IMR-90 (cell line): ENCODE measurements at regions not wholly inside any gene's neighbourhood (a gene's known extent, or its start where the extent isn't known, plus 50 kb on each side); places are given as distances from the start of the nearest gene placed in this dataset.

ENCODE experiments used
- ATAC-seq: fragments of 200-7000 bp; cut with Tn5 transposase; 2 replicates; pipeline ENCODE4 v1.9.1; 2020; ENCODE audit warnings: low read depth, mild to moderate bottlenecking, moderate library complexity
- BruUV-seq: library from RNA; stranded (reverse); fragments of 400-500 nt; replicated peaks from 2 replicates; lab custom pipeline; 2021; lab: Mats Ljungman, UMichigan
- CTCF ChIA-PET: fragments of 300-600 bp; formaldehyde crosslinking; extraction: SDS; loops from one replicate; lab custom pipeline; 2021; ENCODE audit warnings: antibody characterized with exemption; lab: Yijun Ruan, JAX
- POLR2A ChIA-PET: fragments of 300-600 bp; sonication (Branson Sonifier 250); formaldehyde crosslinking; loops from one replicate; lab custom pipeline; 2022; ENCODE audit warnings: antibody characterized with exemption; ENCODE audit not compliant: unreplicated experiment; lab: Charles Lee
- DNase-seq: peaks from one replicate; pipeline ENCODE4 v3.0.0; 2013
- H2AFZ ChIP-seq: replicated peaks from 2 replicates; pipeline ENCODE3; 2013; ENCODE audit warnings: low read length, mild to moderate bottlenecking; ENCODE audit not compliant: poor library complexity
- H2AK5ac ChIP-seq: 2 replicates; pipeline ENCODE4 v1.6.1; 2013; ENCODE audit warnings: low read depth, low read length, inconsistent platforms
- H2AK9ac ChIP-seq: replicated peaks from 2 replicates; pipeline ENCODE3; 2013; ENCODE audit warnings: mild to moderate bottlenecking, low read depth, low read length, moderate library complexity; ENCODE audit not compliant: poor library complexity
- H2BK120ac ChIP-seq: 2 replicates; pipeline ENCODE4 v1.6.1; 2013; ENCODE audit warnings: low read depth, low read length, inconsistent platforms
- H2BK15ac ChIP-seq: 3 replicates; pipeline ENCODE4 v1.6.1; 2013; ENCODE audit warnings: low read depth, low read length, inconsistent platforms
- H2BK20ac ChIP-seq: 2 replicates; pipeline ENCODE4 v1.6.1; 2013; ENCODE audit warnings: low read depth, mild to moderate bottlenecking, inconsistent platforms, low read length, moderate library complexity
- H2BK5ac ChIP-seq: 2 replicates; pipeline ENCODE4 v1.6.1; 2013; ENCODE audit warnings: mild to moderate bottlenecking, low read depth, low read length, inconsistent platforms; ENCODE audit not compliant: poor library complexity, severe bottlenecking
- H3K14ac ChIP-seq: replicated peaks from 2 replicates; pipeline ENCODE4 v1.6.1; 2013; ENCODE audit warnings: low read depth, low read length, inconsistent platforms
- H3K18ac ChIP-seq: 2 replicates; pipeline ENCODE4 v1.6.1; 2013; ENCODE audit warnings: low read depth, low read length, control low read depth
- H3K23ac ChIP-seq: 2 replicates; pipeline ENCODE4 v1.6.1; 2013; ENCODE audit warnings: low read depth, low read length, inconsistent platforms
- H3K27ac ChIP-seq: 2 replicates; pipeline ENCODE4 v1.5.1; 2013; ENCODE audit warnings: mild to moderate bottlenecking, control low read depth, low read length; ENCODE audit not compliant: insufficient read depth
- H3K27me3 ChIP-seq: 2 replicates; pipeline ENCODE4 v1.6.1; 2013; ENCODE audit warnings: low read length; ENCODE audit not compliant: control insufficient read depth, insufficient read depth
- H3K36me3 ChIP-seq: 2 replicates; pipeline ENCODE4 v1.6.1; 2013; ENCODE audit warnings: low read length, mixed read lengths; ENCODE audit not compliant: control insufficient read depth, insufficient read depth
- H3K4ac ChIP-seq: 2 replicates; pipeline ENCODE4 v1.6.1; 2013; ENCODE audit warnings: low read depth, low read length, inconsistent platforms
- H3K4me1 ChIP-seq: 2 replicates; pipeline ENCODE4 v1.6.1; 2013; ENCODE audit warnings: low read length, mixed read lengths; ENCODE audit not compliant: control insufficient read depth, insufficient read depth
- H3K4me2 ChIP-seq: 2 replicates; pipeline ENCODE4 v1.6.1; 2013; ENCODE audit warnings: low read depth, mild to moderate bottlenecking, control low read depth, low read length, moderate library complexity
- H3K4me3 ChIP-seq: 2 replicates; pipeline ENCODE4 v1.5.1; 2013; ENCODE audit warnings: low read depth, mild to moderate bottlenecking, control low read depth, low read length, moderate library complexity; ENCODE audit not compliant: insufficient read depth
- H3K56ac ChIP-seq: 2 replicates; pipeline ENCODE4 v1.6.1; 2013; ENCODE audit warnings: low read length, inconsistent platforms; ENCODE audit not compliant: insufficient read depth; ENCODE audit errors: extremely low read depth
- H3K79me1 ChIP-seq, 2 experiments: 2 replicates each; pipeline ENCODE4 v1.6.1; 2013; ENCODE audit warnings: low read length in 2 of 2, inconsistent platforms in 1 of 2, low read depth in 1 of 2
- H3K9ac ChIP-seq: 2 replicates; pipeline ENCODE4 v1.6.1; 2013; ENCODE audit warnings: low read depth, low read length, control low read depth
- H3K9me1 ChIP-seq: 2 replicates; pipeline ENCODE4 v1.6.1; 2013; ENCODE audit warnings: low read length, inconsistent platforms; ENCODE audit not compliant: insufficient read depth
- H3K9me3 ChIP-seq: 2 replicates; pipeline ENCODE4 v1.6.1; 2013; ENCODE audit warnings: low read length; ENCODE audit not compliant: control insufficient read depth, insufficient read depth
- H4K20me1 ChIP-seq: 2 replicates; pipeline ENCODE4 v1.6.1; 2013; ENCODE audit warnings: low read length, inconsistent platforms; ENCODE audit not compliant: insufficient read depth
- H4K5ac ChIP-seq: 2 replicates; pipeline ENCODE4 v1.6.1; 2013; ENCODE audit warnings: mild to moderate bottlenecking, low read depth, low read length, control low read depth
- H4K8ac ChIP-seq, 2 experiments: 2 replicates each; pipeline ENCODE4 v1.6.1; 2013; ENCODE audit warnings: low read depth in 2 of 2, low read length in 2 of 2, control low read depth in 1 of 2, inconsistent platforms in 1 of 2
- H4K91ac ChIP-seq: 2 replicates; pipeline ENCODE4 v1.6.1; 2013; ENCODE audit warnings: low read depth, low read length, inconsistent platforms; ENCODE audit not compliant: insufficient read depth
- MAZ ChIP-seq: IDR thresholded peaks from 2 replicates; pipeline ENCODE4 v1.6.1; 2012; ENCODE audit warnings: low read depth, mild to moderate bottlenecking, low read length, improper control_type of control experiment, moderate library complexity, borderline replicate concordance
- MXI1 ChIP-seq: IDR thresholded peaks from 2 replicates; pipeline ENCODE4 v1.6.1; 2012; ENCODE audit warnings: low read depth, mild to moderate bottlenecking, low read length, moderate library complexity, borderline replicate concordance
- RCOR1 ChIP-seq: IDR thresholded peaks from 2 replicates; pipeline ENCODE4 v1.6.1; 2012; ENCODE audit warnings: mild to moderate bottlenecking, low read length, improper control_type of control experiment; ENCODE audit not compliant: insufficient replicate concordance
- WGBS, 2 experiments: methylation state at CpG; one replicate each; pipeline versions ENCODE4 v1.1.5 to v1.1.7; 2013; ENCODE audit warnings: missing lambda C conversion rate in 2 of 2; ENCODE audit not compliant: insufficient read length in 1 of 2; ENCODE audit errors: extremely low coverage in 2 of 2; 5-methylcytosine and 5-hydroxymethylcytosine counted together
- dilution Hi-C: fragments of 300-500 bp; cut with HindIII; formaldehyde crosslinking; loops from one replicate; pipeline ENCODE4 v1.14.3; 2018; ENCODE audit warnings: low sequenced_read_pairs; ENCODE audit not compliant: unreplicated experiment
- in situ Hi-C: fragments of 300-500 bp; cut with MboI; formaldehyde crosslinking; loops from 3 replicates; pipeline ENCODE4 v1.14.3; 2019; ENCODE audit warnings: low sequenced_read_pairs, inconsistent platforms, mixed read lengths
- intact Hi-C: fragments of 100-400 bp; cut with micrococcal nuclease; formaldehyde crosslinking; loops from 2 replicates; pipeline ENCODE4 v1.10.0; 2022

DNA sequence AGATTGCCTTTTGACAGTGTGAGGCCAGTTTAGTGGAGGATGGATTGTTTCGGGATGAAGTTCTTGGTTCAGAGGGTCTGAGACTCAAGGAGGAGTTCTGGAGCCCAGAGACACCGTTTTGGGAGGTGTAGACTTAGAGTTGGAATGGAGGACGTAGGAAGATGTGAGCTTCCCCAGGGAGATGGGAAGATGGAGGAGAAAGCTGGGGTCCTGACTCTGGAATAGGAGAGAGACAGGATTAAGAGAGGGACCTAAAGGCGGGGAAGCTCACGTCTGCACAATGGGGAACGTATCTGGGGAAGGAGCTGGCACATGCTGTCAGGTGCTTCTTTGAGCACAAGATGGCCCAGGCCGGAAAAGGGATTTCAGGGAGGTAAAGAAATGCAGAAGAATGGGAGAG is 71.3 kb upstream of the CLDN5 start:
- CTCF ChIA-PET, result no interaction called here

More for the DNA sequence above, 71.3 kb upstream of the CLDN5 start:
- H3K4me3 ChIP-seq, result no peak overlapping the region
- no peak overlapping the region for H3K56ac ChIP-seq
- no peak overlapping the region for H3K4me2 ChIP-seq
- no peak overlapping the region for H2BK120ac ChIP-seq
- no peak overlapping the region for H4K5ac ChIP-seq
- dilution Hi-C loops, result no loop called here
- no peak for DNase-seq
- no peak overlapping the region for H3K14ac ChIP-seq
- no peak overlapping the region for H4K91ac ChIP-seq
- H2AK5ac ChIP-seq, result no peak overlapping the region
- TF ChIP-seq MXI1 (no peak), MAZ (no peak), RCOR1 (no peak)
- H3K36me3 ChIP-seq, result no peaks in the 10 kb centered on the region
- H4K20me1 ChIP-seq, result no peaks in the 10 kb centered on the region
- peaks cover 14% of the 10 kb centered on the region for H3K27me3 ChIP-seq
- no peak overlapping the region for H2BK15ac ChIP-seq
- no peak overlapping the region for H3K9ac ChIP-seq
- in situ Hi-C loops, result no loop called here
- H3K9me3 ChIP-seq, result no peaks in the 10 kb centered on the region
- H2BK5ac ChIP-seq, result no peak overlapping the region
- H4K8ac ChIP-seq, result no peak overlapping the region
- ATAC-seq, result no peak
- no peak overlapping the region for H3K27ac ChIP-seq
- H2AK9ac ChIP-seq, result no peak overlapping the region
- H2BK20ac ChIP-seq, result no peak overlapping the region
- POLR2A ChIA-PET, result no interaction called here
- intact Hi-C loops, result no loop called here
- H3K4ac ChIP-seq, result no peak overlapping the region
- H3K18ac ChIP-seq, result no peak overlapping the region
- H2AFZ ChIP-seq, result peak overlapping the region; percentile 58
- no peaks in the 10 kb centered on the region; the same call in 1 of the 2 replicates for H3K4me1 ChIP-seq
- H3K9me1 ChIP-seq, result no peaks in the 10 kb centered on the region
- H3K23ac ChIP-seq, result no peak overlapping the region
- H3K79me1 ChIP-seq, result no peaks in the 10 kb centered on the region
- BruUV-seq, result no TSS peak
- 55% methylated on average over 5 of the region's 7 CpGs; no CpG with 5 or more reads in 1 of the 2 experiments for WGBS, 2 experiments
